HG03097 (cell line): ENCODE measurements at regions not wholly inside any gene's neighbourhood (a gene's known extent, or its start where the extent isn't known, plus 50 kb on each side); places are given as distances from the start of the nearest gene placed in this dataset.

Experiments
- ATAC-seq: cut with Tn5 transposase; IDR thresholded peaks from one replicate; pipeline ENCODE4 v1.9.1; 2021; ENCODE audit not compliant: unreplicated experiment, low FRiP score

DNA sequence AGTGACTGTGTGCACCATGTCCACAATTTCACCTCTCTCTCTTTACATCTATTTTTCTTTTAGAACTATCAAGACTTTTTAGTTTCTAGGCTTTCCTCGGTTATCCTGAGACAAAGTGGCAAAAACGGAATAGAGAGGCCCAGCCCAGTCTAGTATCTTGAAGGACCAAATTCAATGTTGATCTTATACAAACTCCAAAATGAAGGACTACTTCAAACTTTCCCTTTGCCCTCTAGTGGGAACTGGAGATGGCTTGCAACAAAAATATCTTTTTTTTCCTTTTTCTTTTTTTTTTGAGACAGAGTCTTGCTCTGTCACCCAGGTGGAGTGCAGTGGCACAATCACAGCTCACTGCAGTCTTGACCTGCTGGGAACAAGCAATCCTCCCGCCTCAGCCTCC is 338.5 kb upstream of the UMPS start:
- ATAC-seq = no peak

- no peak for ATAC-seq
Observed at GRCh38 chr3:124393340-124393739, 336.9 kb upstream of the UMPS start.

DNA sequence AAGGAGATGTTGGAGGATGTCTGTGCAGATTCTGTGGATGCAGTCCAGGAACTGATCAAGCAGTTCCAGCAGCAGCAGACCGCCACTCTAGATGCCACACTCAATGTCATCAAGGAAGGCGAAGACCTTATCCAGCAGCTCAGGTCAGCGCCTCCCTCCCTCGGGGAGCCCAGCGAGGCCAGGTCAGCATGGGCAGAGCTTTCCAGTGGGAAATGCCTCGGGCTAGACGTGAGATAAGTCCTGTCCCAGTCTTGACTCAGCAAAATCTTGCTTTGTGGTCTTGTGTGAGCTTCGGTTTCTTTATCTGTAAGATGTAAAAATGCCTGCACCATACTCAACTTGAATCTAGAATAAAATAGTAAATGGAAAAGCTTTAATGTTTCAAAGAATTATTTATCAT is 335.1 kb upstream of the UMPS start:
- ATAC-seq = no peak

DNA sequence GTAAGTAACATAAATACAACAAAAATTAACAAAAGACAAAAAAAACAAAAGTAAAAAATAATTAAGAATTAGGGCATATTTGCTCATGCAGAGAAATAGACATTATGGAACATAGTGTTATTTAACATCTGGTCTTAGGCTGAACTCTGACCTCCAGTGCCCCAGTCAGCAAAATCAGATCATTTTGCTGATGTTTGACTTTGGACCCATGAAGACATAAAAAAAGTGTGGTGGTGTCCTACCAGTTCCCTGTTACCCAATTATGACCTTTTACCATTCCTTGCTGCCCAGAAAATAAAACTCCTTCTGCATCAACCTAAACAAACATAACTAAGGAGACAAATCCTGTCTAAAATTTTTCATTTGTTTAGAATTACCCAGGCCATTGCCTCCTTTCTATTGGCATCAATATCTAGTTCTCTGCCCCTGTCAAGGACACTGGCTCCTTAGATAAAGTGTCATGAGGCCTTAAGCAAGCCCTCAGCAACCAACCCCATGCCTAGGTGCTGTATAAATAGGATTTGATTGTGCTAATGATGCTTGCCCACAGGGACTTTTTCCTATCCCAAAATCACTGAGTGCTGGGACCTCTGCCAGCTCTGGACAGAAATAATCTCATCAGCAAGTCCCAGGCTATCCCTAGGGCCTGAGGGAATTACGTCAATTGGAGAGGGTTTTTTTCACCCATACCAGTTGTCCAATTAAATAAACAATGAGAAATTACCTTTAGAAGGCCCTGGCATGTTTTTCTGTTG is 334.5 kb upstream of the UMPS start:
- ATAC-seq = no peak

GRCh38 chr3:124396339-124396950 is 333.8 kb upstream of the UMPS start:
- ATAC-seq = no peak

- no peak for ATAC-seq
Observed at GRCh38 chr3:124397088-124397487, 333.2 kb upstream of the UMPS start.

- no peak for ATAC-seq
Observed at GRCh38 chr3:124398594-124398993, 331.7 kb upstream of the UMPS start.

GRCh38 chr3:124401843-124402242 is 328.4 kb upstream of the UMPS start:
- no peak for ATAC-seq

DNA sequence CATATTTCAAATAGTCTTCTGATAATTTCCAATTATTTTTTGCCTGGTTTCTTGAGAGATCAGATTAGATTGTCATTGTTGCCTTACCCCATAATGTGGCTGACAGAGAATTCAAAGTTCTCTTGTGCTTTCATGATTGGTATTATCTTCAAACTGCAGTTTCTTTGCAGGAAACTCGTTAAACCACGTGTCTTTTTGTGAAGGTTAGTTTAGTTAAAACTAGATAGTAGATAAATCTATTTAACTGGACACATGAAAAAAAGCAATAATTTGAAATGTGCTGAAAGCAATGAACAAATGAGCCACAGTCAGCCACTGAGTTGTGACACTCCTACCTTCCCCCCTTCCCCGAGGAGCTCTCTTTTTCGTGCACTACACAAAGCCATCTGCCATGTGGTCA is 327.5 kb upstream of the UMPS start:
- no peak for ATAC-seq

- ATAC-seq = no peak
Observed at GRCh38 chr3:124404621-124405020, 325.6 kb upstream of the UMPS start.

- no peak for ATAC-seq
Observed at GRCh38 chr3:124407260-124407659, 323.0 kb upstream of the UMPS start.

GRCh38 chr3:124409650-124410275 is 320.5 kb upstream of the UMPS start:
- ATAC-seq = no peak

- no peak for ATAC-seq
Observed at GRCh38 chr3:124410471-124410870, 319.8 kb upstream of the UMPS start.

DNA sequence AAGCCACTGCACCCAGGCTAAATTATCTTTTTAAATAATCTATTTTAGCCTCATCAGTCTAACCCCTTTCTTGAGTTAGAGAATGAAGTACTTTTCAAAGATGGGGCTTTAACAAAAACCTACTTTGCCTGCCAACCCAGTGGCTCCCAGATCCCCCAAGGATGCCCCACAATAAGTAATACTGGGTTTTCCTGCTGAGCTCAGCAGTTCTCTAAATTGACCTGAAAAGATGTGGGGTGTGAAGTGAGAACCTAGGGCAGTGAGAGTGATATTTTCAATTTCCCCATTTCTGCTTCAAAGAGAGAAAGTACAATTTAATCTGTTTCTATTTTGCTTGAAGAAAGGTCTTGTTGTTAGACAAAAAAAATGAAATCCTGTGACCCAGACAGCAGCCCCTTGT is 318.5 kb upstream of the UMPS start:
- no peak for ATAC-seq

GRCh38 chr3:124412644-124413043 is 317.6 kb upstream of the UMPS start:
- ATAC-seq = no peak

GRCh38 chr3:124413393-124413792 is 316.9 kb upstream of the UMPS start:
- ATAC-seq = no peak

- no peak for ATAC-seq
Observed at GRCh38 chr3:124413989-124414598, 316.2 kb upstream of the UMPS start.

- no peak for ATAC-seq
Observed at GRCh38 chr3:124415446-124415960, 314.7 kb upstream of the UMPS start.

- no peak for ATAC-seq
Observed at GRCh38 chr3:124419303-124419702, 310.9 kb upstream of the UMPS start.

GRCh38 chr3:124420392-124420791 is 309.9 kb upstream of the UMPS start:
- no peak for ATAC-seq

- no peak for ATAC-seq
Observed at GRCh38 chr3:124422805-124423204, 307.4 kb upstream of the UMPS start.
